Caco-2 (cell line): ENCODE measurements at regions not wholly inside any gene's neighbourhood (a gene's known extent, or its start where the extent isn't known, plus 50 kb on each side); places are given as distances from the start of the nearest gene placed in this dataset.

Experiments
- BruUV-seq: library from RNA; stranded (reverse); fragments of 400-500 nt; replicated peaks from 2 replicates; lab custom pipeline; 2021; lab: Mats Ljungman, UMichigan
- CTCF ChIA-PET: fragments of 300-600 bp; sonication (Branson Sonifier 250); formaldehyde crosslinking; loops from one replicate; lab custom pipeline; 2022; ENCODE audit warnings: antibody characterized with exemption; lab: Charles Lee
- POLR2A ChIA-PET: fragments of 300-600 bp; sonication (Branson Sonifier 250); formaldehyde crosslinking; loops from one replicate; lab custom pipeline; 2022; ENCODE audit warnings: antibody characterized with exemption; lab: Charles Lee
- DNase-seq, 2 experiments: peaks; one replicate each; pipeline versions ENCODE4 v3.0.0 to v3.0.0-alpha.2; 2020 to 2022
- H3K27me3 ChIP-seq: replicated peaks from 2 replicates; pipeline ENCODE4 v1.6.0; 2011; ENCODE audit warnings: low read length; ENCODE audit not compliant: control insufficient read depth, insufficient read depth
- H3K36me3 ChIP-seq: 2 replicates; pipeline ENCODE4 v1.5.1; 2011; ENCODE audit warnings: low read length; ENCODE audit not compliant: control insufficient read depth, insufficient read depth
- H3K4me1 ChIP-seq: fragments of 250-450 bp; sonication (Bioruptor Pico); 2 replicates; pipeline ENCODE4 v1.5.1; 2020; ENCODE audit warnings: mild to moderate bottlenecking
- H3K4me3 ChIP-seq: 2 replicates; pipeline ENCODE4 v1.5.1; 2011; ENCODE audit warnings: low read depth, mild to moderate bottlenecking, control low read depth, low read length
- H3K9me3 ChIP-seq: fragments of 250-450 bp; sonication (Bioruptor Pico); 2 replicates; pipeline ENCODE4 v1.5.1; 2020; ENCODE audit warnings: mild to moderate bottlenecking, moderate library complexity
- H3K27ac Mint-ChIP-seq: one replicate; pipeline ENCODE4 v1.8.0; 2022; ENCODE audit warnings: mixed read lengths; ENCODE audit not compliant: unreplicated experiment
- H3K27me3 Mint-ChIP-seq: one replicate; pipeline ENCODE4 v1.8.0; 2022; ENCODE audit warnings: mixed read lengths; ENCODE audit not compliant: insufficient read depth, unreplicated experiment
- H3K36me3 Mint-ChIP-seq: one replicate; pipeline ENCODE4 v1.8.0; 2022; ENCODE audit warnings: mild to moderate bottlenecking, mixed read lengths; ENCODE audit not compliant: insufficient read depth, unreplicated experiment
- H3K4me1 Mint-ChIP-seq: one replicate; pipeline ENCODE4 v1.8.0; 2022; ENCODE audit warnings: low read depth, mixed read lengths; ENCODE audit not compliant: unreplicated experiment
- H3K4me3 Mint-ChIP-seq: one replicate; pipeline ENCODE4 v1.8.0; 2022; ENCODE audit warnings: mild to moderate bottlenecking, moderate library complexity, mixed read lengths; ENCODE audit not compliant: unreplicated experiment
- H3K9me3 Mint-ChIP-seq: one replicate; pipeline ENCODE4 v1.8.0; 2022; ENCODE audit warnings: mixed read lengths; ENCODE audit not compliant: unreplicated experiment
- intact Hi-C: fragments of 100-400 bp; cut with micrococcal nuclease; formaldehyde crosslinking; loops from one replicate; pipeline ENCODE4 v1.10.0; 2022; ENCODE audit not compliant: unreplicated experiment
- TF ChIP-seq, protein P1 (sequence below), 2 experiments: fragments of 200-600 bp in 1 of 2; IDR thresholded peaks; 1 replicate in 1 of 2; 2 replicates in 1 of 2; pipeline versions ENCODE4 v1.5.1 to v1.8.0; 2011 to 2022; ENCODE audit warnings: antibody characterized with exemption in 1 of 2, control low read depth in 1 of 2, inconsistent platforms in 1 of 2, low read depth in 1 of 2, low read length in 1 of 2, mild to moderate bottlenecking in 1 of 2, moderate library complexity in 1 of 2; ENCODE audit not compliant: insufficient read depth in 1 of 2, severe bottlenecking in 1 of 2, unreplicated experiment in 1 of 2

DNA sequence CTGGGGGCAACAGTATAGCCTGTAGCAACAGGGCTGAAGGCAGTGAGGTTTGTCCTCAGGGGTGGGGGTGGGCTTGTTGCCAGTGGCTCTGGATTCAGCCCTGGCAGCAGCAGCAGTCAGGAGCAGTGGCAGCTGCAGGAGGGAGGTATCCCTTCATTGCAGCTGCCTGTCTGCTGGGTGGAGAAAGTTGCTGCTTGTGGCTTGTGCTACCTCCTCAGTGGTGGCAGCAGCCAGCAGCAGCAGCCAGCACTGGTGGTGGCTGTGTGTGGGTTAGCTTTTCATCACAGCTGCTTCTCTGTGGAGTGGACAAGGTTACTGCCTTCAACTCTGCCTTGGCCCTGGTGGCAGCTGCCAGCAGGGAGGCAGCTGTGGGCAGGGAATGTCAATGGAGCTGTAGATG, 94.9 kb downstream of the ARL6IP6 start:
- Histone ChIP-seq H3K4me3 (no peak overlapping the region), H3K4me1 (no peaks in the 10 kb centered on the region), H3K36me3 (no peaks in the 10 kb centered on the region), H3K27me3 (no peaks in the 10 kb centered on the region), H3K9me3 (peaks cover 11% of the 10 kb centered on the region; the same call in 1 of the 2 replicates)
- no TSS peak for BruUV-seq
- POLR2A ChIA-PET = no interaction called here
- H3K4me1 Mint-ChIP-seq = no peaks in the 10 kb centered on the region
- no peak for DNase-seq
- H3K9me3 Mint-ChIP-seq = peaks cover 18% of the 10 kb centered on the region
- H3K27me3 Mint-ChIP-seq = peaks cover 9% of the 10 kb centered on the region
- CTCF ChIA-PET = no interaction called here
- TF ChIP-seq, protein P1, sequence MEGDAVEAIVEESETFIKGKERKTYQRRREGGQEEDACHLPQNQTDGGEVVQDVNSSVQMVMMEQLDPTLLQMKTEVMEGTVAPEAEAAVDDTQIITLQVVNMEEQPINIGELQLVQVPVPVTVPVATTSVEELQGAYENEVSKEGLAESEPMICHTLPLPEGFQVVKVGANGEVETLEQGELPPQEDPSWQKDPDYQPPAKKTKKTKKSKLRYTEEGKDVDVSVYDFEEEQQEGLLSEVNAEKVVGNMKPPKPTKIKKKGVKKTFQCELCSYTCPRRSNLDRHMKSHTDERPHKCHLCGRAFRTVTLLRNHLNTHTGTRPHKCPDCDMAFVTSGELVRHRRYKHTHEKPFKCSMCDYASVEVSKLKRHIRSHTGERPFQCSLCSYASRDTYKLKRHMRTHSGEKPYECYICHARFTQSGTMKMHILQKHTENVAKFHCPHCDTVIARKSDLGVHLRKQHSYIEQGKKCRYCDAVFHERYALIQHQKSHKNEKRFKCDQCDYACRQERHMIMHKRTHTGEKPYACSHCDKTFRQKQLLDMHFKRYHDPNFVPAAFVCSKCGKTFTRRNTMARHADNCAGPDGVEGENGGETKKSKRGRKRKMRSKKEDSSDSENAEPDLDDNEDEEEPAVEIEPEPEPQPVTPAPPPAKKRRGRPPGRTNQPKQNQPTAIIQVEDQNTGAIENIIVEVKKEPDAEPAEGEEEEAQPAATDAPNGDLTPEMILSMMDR (IDR thresholded peaks at IDR 0.05; ENCODE audit: insufficient read depth in 1 of 2, low read depth in 1 of 2, low read length in 1 of 2, severe bottlenecking in 1 of 2, unreplicated experiment in 1 of 2) = no peak
- intact Hi-C loops = no loop called here
- no peak overlapping the region for H3K4me3 Mint-ChIP-seq
- no peak overlapping the region for H3K27ac Mint-ChIP-seq
- H3K36me3 Mint-ChIP-seq = no peaks in the 10 kb centered on the region
